Stimulated activated CD8-positive, alpha-beta memory T cell treated with anti-CD3 and anti-CD28 coated beads, Interleukin-15, amount 100 ng/mL, for 24 hours (primary cell): ENCODE measurements at regions not wholly inside any gene's neighbourhood (a gene's known extent, or its start where the extent isn't known, plus 50 kb on each side); places are given as distances from the start of the nearest gene placed in this dataset.

ENCODE experiments used
- DNase-seq: peaks from one replicate; pipeline ENCODE4 v3.0.0-alpha.2; 2020; ENCODE audit warnings: low read depth

DNA sequence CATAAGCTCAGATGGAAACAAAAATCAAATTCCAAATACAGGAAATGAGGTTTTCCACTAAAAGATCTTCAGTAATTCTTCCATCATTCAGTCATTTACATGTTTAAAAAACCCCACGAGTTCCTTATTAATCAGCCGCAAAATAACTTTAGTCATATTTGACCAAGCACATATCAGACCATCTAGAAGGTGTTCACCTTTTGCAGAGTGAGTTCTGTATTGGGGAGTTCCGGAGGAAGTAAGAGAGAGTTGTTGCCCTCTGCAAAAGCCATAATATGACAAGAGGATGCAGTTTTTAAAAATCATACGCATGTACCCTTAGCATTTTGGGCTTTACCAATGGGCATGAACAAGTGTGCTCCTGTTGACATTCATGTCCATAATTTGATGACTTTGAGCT, 61.6 kb downstream of the CCR1 start:
- no peak for DNase-seq

DNA sequence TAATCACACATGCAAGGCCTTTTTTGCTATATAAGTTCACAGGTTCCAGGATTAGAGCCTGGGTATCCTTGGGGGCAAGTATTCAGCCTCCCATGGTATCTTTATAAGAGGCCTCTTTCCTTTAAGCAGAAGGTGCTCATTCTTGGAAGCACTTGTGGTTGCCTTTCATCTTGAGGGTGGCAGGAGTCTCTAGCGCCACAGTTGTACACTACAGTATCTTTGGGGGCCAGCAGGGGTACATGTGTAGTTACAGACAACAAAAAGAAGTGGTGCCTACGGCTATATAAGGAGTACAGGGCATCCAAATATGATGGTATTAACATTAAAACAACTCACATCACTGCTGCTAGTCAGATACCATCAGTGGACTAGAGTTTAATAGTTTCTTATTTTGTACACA, 62.1 kb downstream of the CCR1 start:
- DNase-seq = no peak

DNA sequence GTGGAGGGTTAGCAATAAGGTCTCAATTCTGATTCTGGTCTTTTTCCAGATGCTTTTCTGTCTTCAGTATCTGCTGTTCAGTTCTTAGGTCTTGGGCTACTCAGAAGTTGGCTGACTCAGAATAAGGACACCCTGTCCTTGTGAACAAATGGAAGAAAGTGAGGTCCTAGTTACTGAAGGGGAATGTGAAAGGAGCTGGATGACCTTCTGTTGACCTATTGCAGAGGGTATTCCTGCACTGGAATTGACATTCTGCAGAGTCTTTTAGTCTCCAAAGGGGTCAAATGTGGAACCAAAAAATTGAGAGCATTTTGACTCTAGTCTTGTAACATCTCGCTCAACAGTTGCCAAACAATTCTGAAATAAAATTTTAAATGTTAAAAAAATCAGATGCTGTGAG, 63.0 kb downstream of the CCR1 start:
- no peak for DNase-seq

DNA sequence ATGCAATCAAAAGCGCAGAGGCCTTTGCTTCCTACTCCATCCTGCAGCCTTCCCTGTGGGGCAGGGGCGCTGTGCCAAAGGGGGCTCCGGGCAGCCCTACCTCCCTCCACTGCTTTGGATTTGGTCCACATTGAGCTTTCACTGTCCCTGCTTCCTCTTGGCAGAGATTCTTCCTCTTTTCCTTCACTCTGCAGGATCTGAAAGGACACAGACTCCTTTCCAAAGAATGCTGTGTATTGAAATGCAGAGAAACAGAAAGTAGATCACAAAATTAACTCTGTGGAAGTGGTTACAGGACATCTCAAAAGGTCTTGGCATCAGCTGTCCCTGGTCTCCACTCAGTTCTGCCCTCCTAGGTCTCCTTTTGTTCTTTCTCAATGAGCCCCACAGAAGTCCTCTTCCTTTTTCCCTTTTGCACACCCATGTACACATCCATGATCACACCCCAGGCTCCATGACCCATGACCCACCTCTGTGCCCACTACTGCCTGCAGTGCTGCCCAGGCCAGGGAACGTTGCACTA, 64.1 kb downstream of the CCR1 start:
- DNase-seq = no peak

DNA sequence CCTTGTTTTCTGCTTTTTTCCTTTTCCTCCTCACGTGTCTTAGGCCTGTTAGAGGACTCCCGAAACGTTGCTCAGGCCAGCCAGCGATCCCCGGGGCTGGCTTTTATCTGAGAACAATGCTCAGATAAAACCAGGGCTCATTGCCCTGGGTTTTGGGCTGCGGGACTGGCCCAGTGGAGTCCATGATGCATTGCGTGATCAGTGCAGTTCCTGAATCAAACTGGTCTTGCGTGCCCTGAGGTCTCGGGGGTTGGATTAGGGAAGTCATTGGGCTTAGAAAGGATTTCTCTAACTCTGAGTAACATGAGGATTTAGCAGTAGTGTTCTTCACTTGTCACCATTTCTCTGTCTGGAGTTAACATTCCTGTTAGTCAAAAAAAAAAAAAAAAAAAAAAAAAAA, 66.3 kb downstream of the CCR1 start:
- no peak for DNase-seq

DNA sequence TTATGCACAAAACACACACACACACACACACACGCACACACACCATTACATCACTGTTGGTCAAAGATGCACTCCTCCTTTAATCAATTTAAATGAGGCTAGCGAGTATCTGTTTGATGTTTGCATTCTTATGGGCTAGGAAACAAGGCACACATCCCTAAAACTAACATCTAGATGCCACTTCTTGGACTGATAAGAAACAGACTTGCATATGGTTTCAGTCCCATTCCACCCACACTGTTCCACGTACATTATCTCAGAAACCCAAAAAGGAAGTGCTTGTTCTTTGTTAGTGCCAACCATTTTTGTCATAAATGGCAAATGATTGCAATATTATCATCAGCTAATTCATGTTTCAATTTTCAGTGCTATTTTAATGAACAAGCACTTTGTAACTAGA, 69.5 kb downstream of the CCR1 start:
- no peak for DNase-seq

DNA sequence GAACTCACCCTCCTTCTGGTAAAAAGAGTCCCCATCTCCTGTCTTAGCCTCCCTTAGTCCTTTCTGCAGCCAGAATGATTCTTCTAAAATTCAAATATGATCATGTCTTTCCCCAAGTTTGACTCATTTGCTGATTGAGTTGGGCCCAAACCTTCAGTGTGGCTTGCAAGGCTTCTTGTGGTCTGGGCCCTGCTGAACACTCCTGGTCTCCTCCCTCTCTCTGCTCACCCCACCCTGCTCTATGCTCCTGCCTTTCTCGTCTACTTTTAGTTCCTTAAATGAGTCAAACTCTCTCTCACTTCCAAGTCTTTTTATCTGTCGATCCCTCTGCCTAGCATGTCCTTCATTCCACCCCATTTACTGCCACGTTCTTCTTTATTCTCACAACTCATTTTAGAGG, 72.6 kb downstream of the CCR1 start:
- no peak for DNase-seq

DNA sequence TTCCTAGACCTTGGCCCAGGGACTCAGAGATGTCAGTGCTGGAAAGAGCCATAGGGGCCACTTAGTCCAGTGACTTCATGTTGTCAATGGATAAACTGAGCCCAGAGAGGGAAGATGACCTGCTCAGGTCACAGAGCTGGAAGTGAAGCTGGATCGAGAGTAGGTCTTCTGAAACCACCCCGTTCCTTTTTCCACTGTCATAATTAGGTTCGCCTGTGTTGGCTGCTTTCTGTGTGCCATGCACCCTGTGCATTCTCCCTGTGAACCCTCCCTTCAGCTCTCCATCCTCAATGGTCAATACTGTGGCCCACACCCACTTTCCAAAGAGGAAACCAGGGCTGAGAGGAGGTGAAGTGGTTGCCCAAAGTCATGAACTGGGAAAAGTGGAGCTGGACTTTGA, 74.8 kb downstream of the CCR1 start:
- DNase-seq = no peak

DNA sequence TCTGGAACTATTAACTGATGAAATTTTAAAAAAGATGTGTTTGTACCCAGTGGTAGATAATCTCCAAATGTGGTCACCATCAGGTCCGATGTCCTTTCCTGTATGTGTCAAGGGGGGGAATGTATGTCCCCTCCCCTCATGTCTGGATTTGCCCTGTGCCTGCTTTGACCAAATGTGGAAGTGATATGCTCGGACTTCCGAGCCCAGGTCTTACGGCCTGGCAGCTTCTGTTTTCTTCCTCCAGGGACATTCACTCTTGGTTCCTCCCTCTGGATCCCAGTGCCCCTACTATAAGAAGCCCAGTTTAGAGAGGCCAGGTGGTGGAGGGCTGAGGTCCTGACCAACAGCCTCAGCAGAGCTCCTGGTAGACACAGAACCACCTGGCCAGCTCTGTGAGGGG, 75.5 kb downstream of the CCR1 start:
- no peak for DNase-seq

DNA sequence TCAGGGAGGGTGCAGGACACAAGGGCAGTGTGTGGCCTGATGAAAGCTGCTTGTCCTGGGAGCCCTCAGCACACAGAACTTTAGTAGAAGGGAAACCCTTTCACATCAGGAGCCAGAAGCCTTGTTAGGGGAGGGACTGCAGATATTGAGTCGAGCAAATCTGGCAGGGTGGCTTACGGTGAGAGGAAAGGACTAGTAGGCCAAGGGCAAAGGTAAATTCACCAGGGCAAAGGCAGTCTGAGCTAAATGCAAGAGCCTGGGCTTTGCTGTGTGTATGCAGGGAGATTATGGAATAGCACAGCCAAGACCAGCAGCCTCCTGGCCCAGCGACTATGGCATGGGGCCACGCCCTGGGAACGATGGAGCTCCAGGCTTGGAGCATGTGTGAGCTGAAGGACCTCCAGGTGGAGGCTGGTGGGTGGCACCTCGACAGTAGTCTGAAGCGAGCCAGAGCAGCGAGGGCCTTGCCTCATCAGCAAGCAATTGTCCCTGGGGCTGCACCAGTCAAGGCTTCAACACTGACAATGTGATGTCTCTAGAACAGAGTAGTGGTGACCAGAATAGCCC, 76.1 kb downstream of the CCR1 start:
- no peak for DNase-seq

DNA sequence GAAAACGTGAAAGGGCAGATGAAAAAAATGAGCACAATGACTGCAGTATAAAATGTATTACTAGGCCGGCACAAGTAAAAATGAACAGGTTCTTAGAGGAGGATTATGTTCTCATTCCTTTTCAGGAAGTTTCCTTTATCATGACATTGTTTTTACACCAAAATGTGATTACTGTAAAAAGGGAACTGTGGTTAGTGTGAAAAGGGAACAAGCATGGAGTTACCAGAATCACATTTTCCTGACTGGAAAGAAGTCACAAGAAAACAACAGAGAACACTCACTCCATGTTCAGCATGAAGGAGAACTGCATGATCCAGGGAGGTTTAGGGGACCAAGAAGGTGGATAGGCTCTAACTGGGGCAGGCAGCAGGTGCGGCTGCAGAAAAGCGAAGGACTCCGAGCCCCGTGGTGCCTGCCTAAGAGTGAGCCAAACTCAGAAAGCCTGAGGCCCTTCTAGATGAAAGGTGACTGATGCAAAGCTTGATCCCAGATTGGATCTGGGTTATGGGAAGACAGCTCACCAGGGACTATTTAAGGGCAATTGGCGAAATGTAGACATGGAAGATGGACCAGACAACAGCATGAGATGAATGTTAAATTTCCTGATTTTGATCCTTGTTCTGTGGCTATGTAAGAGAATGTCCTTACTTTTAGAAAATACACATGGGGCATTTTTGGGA, 77.3 kb downstream of the CCR1 start:
- DNase-seq = no peak

DNA sequence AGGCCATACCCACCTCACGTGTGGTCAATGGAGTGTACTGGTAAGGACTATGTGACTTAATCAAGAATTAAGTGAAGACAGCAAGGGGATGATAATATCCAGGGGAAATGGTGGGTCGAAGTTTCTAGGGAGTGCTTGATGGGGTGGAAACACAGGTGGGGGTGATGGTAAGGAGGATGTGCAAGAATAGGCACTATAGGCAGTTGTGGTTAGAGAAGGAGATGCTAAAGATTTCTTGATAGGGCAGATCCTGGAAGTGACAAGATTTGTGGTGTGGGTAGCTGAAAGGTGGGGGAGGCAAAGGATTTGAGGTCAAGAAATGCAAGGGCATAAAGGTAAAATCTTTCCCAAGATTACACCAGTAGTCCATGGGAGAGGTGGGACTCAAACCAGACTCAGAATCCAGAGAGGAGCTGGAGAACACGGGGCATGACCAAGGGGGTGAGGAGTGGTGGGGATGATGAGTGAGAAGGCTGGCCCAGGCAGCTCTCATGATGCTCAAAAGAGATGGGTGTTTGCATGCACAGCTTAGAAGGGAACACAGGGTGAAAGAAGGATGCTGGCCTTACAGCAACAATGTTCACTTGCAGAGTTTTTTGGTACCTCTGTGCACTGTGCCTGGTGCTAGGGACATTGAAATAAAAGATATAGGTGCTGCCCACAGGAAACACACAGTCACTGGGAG, 78.4 kb downstream of the CCR1 start:
- no peak for DNase-seq

DNA sequence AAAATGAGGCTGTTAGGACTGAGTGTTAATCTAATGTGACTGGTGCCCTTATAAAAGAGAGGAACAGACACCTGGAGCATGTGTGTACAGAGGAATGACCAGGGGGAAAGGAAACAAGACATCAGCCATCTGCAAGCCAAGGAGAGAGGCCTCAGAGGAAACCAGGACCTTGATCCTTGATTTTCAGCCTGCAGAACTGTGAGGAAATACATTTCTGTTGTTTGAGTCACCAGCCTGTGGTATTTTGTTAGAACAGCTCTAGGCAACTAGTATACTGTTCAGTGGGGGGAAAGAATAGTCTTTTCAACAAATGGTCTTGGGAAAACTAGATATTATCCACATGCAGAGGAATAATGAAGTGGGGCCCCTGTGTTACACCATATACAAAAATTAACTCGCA, 80.6 kb downstream of the CCR1 start:
- no peak for DNase-seq

DNA sequence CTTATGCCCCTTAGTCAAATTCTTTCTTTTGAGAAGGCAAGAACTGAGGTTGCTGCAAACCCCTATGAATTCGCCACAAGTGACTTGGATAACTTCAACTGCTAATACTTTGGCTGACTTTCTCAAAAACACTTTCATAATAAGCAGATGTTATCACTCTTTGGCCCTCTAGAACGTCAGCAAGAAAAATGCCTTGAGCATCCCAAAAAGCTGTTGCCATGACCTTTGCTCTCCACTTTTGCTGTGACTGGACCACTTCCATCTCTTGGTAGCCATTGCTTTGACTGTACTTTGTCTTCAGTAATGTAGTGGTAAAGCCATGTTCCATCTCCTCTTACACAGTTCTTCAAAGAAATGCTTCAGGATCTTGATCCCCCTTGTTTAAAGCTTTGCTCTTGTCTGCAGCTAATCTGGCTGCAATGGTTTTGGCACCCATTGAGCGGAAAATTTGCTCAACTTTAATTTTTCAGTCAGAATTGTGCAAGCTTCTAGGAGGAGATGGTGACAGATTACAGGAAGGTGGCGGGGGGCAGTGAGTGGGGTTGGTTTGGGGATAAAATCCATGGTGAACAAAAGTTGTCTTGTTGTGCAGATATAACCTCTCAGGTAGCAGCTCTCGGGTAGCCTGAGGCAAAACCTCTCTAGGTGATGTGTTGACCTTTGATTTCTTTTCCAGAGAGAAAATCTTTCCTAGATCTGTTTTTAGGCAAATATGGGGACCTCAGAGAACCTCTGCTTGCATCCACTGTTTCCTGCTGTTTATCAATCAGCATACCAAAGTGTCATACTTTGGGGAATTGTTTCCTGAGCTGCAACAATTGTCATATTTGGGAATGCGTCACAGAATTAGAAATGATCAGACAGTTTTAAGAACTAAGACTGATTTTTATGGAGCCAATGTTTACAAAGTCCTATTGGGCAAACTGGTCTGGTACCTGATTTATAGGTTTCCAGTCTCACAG, 83.6 kb downstream of the CCR1 start:
- DNase-seq = no peak

DNA sequence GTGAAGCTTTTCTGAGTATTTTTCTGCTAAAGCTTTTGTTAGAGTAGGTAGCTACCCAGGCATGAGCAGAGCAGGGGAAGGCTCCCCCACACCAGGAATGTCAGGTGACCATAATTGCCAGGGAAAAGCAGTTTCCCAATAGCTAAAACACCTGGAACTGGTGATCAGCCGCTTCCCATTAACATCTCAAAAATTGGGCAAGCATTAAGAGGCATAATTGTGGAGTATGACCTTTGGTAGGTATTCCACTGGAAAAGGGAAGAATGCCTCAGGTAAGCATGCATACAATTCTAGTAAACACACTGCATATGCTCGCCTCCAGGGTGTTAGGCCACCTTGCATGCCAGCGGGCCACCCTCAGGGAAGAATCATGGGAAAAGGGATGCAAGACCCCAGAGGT, 84.5 kb downstream of the CCR1 start:
- no peak for DNase-seq

DNA sequence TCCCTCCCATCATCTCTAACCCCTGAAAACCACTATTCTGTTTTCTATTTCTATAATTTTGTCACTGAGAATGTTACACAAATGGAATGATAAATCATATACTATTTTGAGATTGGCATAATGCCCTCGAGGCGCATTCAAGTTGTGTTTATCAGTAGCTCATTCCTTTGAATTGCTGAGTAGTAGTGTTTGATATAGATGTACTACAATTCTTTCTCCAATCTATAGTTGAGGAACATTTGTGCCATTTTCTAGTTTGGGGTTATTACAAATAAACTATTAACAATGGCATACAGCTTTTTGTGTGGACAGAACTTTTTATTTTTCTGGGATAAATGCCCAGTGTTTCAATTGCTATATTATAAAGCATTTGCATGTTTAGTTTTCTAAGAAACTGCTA, 86.0 kb downstream of the CCR1 start:
- no peak for DNase-seq

DNA sequence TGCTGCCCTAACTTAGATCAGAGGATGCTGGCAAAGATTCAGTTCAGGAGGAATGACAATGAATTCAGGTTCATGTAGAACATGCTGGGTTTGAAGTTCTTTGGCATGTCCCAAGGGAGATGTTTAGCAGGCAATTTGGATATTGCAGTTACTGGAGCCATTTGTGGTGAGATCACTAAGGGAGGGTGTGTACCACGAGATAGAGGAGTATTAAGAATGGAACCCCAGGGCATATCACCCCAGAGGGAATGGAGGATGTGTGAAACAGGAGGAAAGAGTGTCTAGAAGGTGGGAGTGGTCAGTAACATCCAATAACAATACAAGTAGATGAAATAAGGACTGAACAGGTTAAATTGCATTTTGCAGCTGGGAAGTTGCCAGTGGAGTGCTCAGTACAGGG, 87.1 kb downstream of the CCR1 start:
- DNase-seq = no peak

DNA sequence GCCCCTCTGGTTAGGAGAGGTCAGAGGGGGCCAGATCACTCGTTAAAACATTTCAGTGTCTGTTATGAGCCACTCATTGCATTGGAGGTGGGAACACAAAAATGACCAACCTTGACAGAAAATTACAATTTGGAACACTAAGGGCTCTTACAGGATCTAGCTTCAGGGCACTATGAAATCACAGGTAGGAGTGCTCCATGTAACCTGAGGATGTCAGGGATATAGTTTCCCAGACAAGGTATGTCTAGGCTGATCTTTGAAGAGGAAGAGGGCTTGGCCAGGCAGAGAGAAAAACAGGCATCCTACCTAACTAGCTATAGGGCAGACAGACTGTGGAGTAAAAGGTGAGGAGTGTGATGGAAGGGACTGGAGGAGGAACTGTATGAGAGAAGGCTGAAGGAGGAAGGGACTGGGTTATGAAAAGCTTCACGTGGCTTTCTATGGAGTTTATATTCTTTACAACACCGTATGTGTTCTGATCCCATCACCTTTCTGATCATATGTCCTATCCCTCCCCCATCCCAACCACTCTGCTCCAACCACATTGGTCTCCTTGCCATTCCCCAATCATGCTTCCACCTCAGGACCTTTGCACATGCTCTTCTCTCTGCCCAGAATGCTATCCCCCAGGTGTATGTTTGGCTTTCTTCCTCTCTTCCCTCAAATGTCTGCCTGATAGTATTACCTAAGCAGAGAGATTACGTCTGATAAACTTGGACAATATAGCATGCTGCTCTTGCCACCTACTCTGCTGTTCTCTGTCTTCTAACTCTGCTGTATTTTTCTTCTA, 88.2 kb downstream of the CCR1 start:
- no peak for DNase-seq

DNA sequence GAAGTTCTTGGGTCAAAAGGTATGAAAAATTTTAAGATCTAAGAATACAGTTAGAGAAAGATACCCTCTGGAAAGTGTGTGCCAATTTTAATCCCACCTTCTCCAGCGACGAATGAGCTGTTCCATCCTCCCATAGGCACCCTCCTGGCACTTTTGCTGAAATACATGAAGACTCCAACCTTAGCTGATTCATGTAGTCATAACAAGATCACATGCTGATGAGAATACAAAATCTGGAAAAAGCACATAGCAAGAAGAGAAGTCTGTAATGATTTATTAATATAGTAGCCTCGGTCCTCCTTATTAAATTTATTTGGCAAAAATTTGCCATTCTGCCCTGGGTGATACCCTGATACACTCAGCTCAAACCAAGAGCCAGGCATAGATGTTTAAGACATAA, 88.9 kb downstream of the CCR1 start:
- DNase-seq = no peak

DNA sequence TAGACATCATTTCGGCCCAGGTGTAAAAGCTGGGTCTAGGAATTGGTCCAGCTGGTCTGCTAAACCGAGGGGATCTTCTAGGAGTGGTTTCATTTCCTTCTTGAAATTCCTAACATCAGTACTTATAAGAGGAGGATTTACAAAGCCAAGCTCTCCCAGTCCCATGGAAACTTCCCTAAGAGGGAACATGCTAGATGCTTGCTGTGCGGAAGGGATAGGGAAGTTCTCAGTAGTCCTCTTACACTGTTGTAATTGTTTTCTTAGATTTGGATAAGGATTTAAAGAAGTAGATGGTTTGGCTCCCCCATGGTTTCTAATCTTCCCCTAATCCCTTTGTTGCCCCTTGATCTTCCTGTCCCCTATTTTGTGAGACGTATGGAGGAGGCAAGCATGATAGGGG, 89.7 kb upstream of the XCR1 start:
- DNase-seq = no peak

DNA sequence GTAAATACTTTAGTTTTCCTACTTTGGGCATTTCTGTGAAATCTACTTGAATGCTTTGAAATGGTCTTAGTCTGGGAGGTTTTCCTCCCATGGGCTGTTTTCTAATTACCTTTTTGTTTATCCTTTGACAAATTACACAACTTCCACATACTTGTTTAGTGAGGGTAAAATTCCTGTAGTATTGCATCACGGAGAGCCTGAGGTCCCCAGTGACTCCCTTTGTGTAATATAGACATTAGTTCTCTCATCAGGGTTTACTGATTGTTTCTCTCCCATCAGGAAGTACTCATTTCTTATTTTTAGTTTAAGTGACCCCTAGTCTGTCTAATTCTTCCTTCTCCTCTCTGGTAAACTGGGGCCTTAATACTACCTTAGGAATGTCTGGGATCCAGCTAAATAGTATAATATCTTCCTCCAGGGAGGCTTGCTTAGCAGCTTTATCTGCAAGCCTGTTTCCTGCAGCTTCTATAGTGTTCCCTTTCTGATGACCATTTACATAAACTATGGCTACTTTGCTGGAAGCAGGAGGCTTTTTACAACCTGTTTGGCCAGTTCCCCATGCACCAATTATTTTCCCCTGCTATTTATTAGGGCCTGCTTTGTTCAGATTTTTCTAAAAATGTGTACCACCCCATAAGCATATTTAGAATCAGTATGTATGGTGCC, 87.2 kb upstream of the XCR1 start:
- DNase-seq = no peak
